Gastrocnemius medialis (tissue), 4 donors: ENCODE measurements at regions not wholly inside any gene's neighbourhood (a gene's known extent, or its start where the extent isn't known, plus 50 kb on each side); places are given as distances from the start of the nearest gene placed in this dataset.

Source experiments
- ATAC-seq, 2 donors: fragments of 150-250 bp; one replicate each; pipeline ENCODE4 v1.9.1; 2016
- DNase-seq, 2 donors: peaks; one replicate each; pipeline ENCODE4 v3.0.0-alpha.2; 2019
- H3K27ac ChIP-seq, 4 donors: fragments of 200-600 bp; sonication (generic); 1 replicate in 1 of 4; 2 replicates in 3 of 4; pipeline ENCODE4 v1.5.1; 2016 to 2018; ENCODE audit warnings: mild to moderate bottlenecking in 2 of 4, moderate library complexity in 1 of 4
- H3K27me3 ChIP-seq, 3 donors: fragments of 200-600 bp; sonication (generic) in 2 of 3; 1 replicate in 1 of 3; 2 replicates in 2 of 3; pipeline versions ENCODE4 v1.5.1 to v1.6.0; 2016 to 2019; ENCODE audit warnings: mild to moderate bottlenecking in 1 of 3, moderate library complexity in 1 of 3
- H3K36me3 ChIP-seq, 2 donors: fragments of 200-600 bp; sonication (generic) in 1 of 2; one replicate each; pipeline ENCODE4 v1.5.1; 2017 to 2018
- H3K4me1 ChIP-seq, 2 donors: fragments of 200-600 bp; sonication (generic) in 1 of 2; one replicate each; pipeline ENCODE4 v1.5.1; 2016 to 2017; ENCODE audit warnings: mild to moderate bottlenecking in 2 of 2
- H3K4me3 ChIP-seq, 4 donors: fragments of 200-600 bp; sonication (generic) in 3 of 4; 1 replicate in 1 of 4; 2 replicates in 3 of 4; pipeline ENCODE4 v1.5.1; 2016 to 2019; ENCODE audit warnings: mild to moderate bottlenecking in 2 of 4
- H3K9me3 ChIP-seq, 3 donors: fragments of 200-600 bp; sonication (generic) in 2 of 3; 1 replicate in 1 of 3; 2 replicates in 2 of 3; pipeline ENCODE4 v1.5.1; 2016 to 2019
- POLR2A ChIP-seq, 2 donors: fragments of 450-650 bp; IDR thresholded peaks; one replicate each; pipeline ENCODE4 v1.6.1; 2017; ENCODE audit warnings: antibody characterized with exemption in 2 of 2, mild to moderate bottlenecking in 2 of 2, moderate library complexity in 2 of 2
- in situ Hi-C, 4 donors: fragments of 200-750 bp; cut with MboI; loops; one replicate each; pipeline versions ENCODE4 v1.15.0 to v1.8.0; 2017; ENCODE audit warnings: low sequenced_read_pairs in 4 of 4
- intact Hi-C: fragments of 100-400 bp; cut with DNase I; formaldehyde crosslinking; loops from one replicate; pipeline ENCODE4 v1.15.1; 2023; ENCODE audit warnings: low total_unique reads
- TF ChIP-seq, protein P1 (sequence below), 5 experiments: fragments of 450-650 bp in 3 of 5; fragments of 200-600 bp in 2 of 5; sonication (generic) in 2 of 5; IDR thresholded peaks in 4 of 5; conservative IDR thresholded peaks in 1 of 5; 1 replicate in 4 of 5; 2 replicates in 1 of 5; pipeline ENCODE4 v1.5.1; 2016 to 2019; ENCODE audit warnings: antibody characterized with exemption in 5 of 5, mild to moderate bottlenecking in 3 of 5, moderate library complexity in 3 of 5

DNA sequence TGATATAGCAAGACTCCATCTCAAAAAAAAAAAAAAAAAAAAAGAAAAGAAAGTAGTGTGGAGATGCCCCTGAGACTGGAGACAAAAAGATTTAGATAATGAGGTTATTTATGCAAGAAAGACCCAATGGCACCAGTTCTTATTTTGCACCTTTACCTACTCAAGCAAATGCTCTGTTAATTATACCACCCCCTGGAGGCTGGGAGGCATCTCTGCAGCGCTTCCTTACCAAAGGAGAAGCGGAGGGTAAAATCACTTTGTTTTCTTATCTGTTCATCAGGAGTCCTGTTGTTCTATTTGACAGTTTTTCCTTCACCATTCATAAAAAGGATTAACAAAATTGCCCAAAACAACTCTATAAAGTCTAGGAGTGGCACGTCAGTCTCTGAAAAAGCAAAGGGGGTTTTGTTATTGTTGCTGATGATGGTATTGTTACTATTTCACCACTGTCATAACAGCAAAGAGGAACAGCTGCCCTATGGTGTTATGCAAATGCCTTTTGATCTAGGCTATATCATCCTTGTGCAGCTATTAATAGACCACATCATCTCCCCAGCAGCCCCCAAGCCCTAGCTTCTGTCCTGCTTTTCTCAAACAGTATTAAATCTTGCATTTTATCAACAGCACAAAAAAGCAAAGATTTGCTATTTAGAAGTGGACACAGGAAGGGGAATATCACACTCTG lies 174.0 kb downstream of the PALM2AKAP2 start:
- Histone ChIP-seq H3K36me3 (no peaks in the 10 kb centered on the region), H3K27ac (no peak overlapping the region), H3K4me3 (no peak overlapping the region), H3K27me3 (no peaks in the 10 kb centered on the region), H3K4me1 (peaks cover 10 to 11% of the 10 kb centered on the region in 2 donors), H3K9me3 (no peaks in the 10 kb centered on the region)
- ATAC-seq (no peak), DNase-seq (no peak)
- TF ChIP-seq, protein P1, sequence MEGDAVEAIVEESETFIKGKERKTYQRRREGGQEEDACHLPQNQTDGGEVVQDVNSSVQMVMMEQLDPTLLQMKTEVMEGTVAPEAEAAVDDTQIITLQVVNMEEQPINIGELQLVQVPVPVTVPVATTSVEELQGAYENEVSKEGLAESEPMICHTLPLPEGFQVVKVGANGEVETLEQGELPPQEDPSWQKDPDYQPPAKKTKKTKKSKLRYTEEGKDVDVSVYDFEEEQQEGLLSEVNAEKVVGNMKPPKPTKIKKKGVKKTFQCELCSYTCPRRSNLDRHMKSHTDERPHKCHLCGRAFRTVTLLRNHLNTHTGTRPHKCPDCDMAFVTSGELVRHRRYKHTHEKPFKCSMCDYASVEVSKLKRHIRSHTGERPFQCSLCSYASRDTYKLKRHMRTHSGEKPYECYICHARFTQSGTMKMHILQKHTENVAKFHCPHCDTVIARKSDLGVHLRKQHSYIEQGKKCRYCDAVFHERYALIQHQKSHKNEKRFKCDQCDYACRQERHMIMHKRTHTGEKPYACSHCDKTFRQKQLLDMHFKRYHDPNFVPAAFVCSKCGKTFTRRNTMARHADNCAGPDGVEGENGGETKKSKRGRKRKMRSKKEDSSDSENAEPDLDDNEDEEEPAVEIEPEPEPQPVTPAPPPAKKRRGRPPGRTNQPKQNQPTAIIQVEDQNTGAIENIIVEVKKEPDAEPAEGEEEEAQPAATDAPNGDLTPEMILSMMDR (IDR thresholded peaks at IDR 0.05 in 4 of 5, conservative IDR thresholded peaks at IDR 0.05 in 1 of 5) = no peak
- TF ChIP-seq POLR2A (IDR thresholded peaks at IDR 0.05) = no peak
- in situ Hi-C loops (no loop called here), intact Hi-C loops (no loop called here)

DNA sequence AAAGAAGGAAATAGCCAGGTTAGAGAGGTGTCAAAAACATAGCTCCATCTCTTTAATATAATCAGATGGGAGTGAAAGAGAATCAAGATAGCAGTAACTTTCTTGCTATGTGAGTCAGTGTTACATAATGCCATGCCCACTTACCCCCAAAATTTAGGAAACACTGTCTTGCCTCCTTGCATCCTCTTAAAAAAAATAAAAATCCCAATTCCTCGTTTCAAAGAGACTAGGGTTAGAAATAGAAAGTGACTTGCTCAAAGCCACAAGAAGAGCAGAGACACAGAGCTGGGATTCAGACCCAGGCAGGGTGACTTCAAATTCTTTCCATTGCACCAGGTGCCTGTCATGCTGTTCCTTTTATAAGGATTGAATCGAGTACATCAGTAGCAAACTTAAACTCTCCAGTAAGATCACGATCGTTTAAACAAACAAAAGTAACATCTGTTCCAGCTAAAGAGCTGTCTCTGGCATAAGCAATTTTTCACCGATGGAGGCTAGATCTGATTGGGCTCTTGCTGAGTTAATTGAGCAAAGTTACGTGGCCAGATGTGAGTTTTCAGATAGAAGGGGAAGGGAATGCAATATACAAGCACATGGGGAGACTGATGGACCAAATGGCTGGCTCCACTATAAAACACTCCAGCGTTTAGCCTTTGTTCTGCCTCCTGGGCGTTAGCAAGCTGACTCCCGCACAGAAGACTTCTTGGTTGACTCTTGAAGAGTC lies 176.9 kb downstream of the PALM2AKAP2 start:
- no peaks in the 10 kb centered on the region for H3K9me3 ChIP-seq
- peaks cover 10 to 11% of the 10 kb centered on the region in 2 donors for H3K4me1 ChIP-seq
- no peak for DNase-seq
- in situ Hi-C loops (no loop called here), intact Hi-C loops (no loop called here)
- no peak overlapping the region for H3K4me3 ChIP-seq
- no peaks in the 10 kb centered on the region for H3K36me3 ChIP-seq
- TF ChIP-seq, protein P1 (IDR thresholded peaks at IDR 0.05 in 4 of 5, conservative IDR thresholded peaks at IDR 0.05 in 1 of 5) = no peak
- no peak for TF ChIP-seq POLR2A (IDR thresholded peaks at IDR 0.05)
- no peak overlapping the region for H3K27ac ChIP-seq
- no peaks in the 10 kb centered on the region for H3K27me3 ChIP-seq
- ATAC-seq = no peak

DNA sequence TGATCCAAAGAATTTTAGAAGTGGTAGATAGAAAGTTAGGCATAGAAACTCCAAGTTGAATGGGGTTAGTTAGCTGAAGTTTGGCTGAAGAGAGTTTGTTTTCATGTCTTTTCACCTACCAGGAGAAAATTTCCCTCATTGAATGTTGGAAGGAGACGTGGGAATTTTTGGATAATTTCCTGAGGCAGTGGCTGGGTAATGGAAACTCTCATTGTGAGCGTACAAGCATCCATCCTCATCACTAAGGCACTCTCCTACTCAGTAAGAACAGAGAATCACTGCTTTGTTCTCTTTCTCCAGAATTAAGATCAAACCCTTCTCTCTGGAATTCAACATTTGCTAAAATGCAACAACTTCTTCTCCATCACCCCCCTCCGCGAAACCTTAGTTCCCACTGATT lies 179.7 kb downstream of the PALM2AKAP2 start:
- intact Hi-C loops = no loop called here
- Histone ChIP-seq H3K4me1 (peaks cover 10 to 11% of the 10 kb centered on the region in 2 donors), H3K27me3 (no peaks in the 10 kb centered on the region), H3K36me3 (no peaks in the 10 kb centered on the region), H3K4me3 (no peak overlapping the region), H3K27ac (no peak overlapping the region), H3K9me3 (no peaks in the 10 kb centered on the region)
- no peak for DNase-seq
- TF ChIP-seq, protein P1 (IDR thresholded peaks at IDR 0.05 in 4 of 5, conservative IDR thresholded peaks at IDR 0.05 in 1 of 5) = no peak
- TF ChIP-seq POLR2A (IDR thresholded peaks at IDR 0.05) = no peak
- in situ Hi-C loops = no loop called here
- ATAC-seq = no peak

DNA sequence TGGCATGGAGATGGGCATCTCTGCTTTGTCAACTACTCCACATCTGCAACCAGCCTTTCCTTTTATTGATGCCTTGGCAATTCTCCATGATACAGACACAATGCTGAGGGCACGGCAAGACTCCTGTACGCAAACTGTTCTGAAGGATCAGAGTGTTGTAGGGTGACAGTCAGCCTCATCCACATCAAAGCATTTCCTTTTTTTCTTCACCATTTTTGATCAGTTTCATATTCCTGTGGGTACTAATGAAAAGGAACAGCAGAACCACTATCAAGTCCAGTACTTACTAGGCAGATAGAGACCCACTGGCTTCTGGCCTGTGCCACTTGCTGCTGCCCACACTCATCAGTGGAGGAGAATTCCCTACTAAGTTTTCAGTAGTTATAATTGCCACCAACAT lies 181.6 kb downstream of the PALM2AKAP2 start:
- H3K36me3 ChIP-seq = no peaks in the 10 kb centered on the region
- H3K9me3 ChIP-seq = no peaks in the 10 kb centered on the region
- H3K4me3 ChIP-seq = no peak overlapping the region
- intact Hi-C loops (no loop called here), in situ Hi-C loops (no loop called here)
- DNase-seq (no peak), ATAC-seq (no peak)
- no peaks in the 10 kb centered on the region for H3K27me3 ChIP-seq
- peaks cover 5 to 6% of the 10 kb centered on the region in 2 donors for H3K4me1 ChIP-seq
- H3K27ac ChIP-seq = no peak overlapping the region
- TF ChIP-seq POLR2A (IDR thresholded peaks at IDR 0.05) = no peak
- TF ChIP-seq, protein P1 (IDR thresholded peaks at IDR 0.05 in 4 of 5, conservative IDR thresholded peaks at IDR 0.05 in 1 of 5) = no peak
